ENCODE measurements at regions not wholly inside any gene's neighbourhood (a gene's known extent, or its start where the extent isn't known, plus 50 kb on each side); places are given as distances from the start of the nearest gene placed in this dataset.

GRCh38 chr10:132481690-132482089, 55.9 kb upstream of the INPP5A start:
- Histone ChIP-seq H3K27me3 (no peaks in the 10 kb centered on the region), H3K4me3 (no peak overlapping the region), H3K4me1 (peaks cover 19% of the 10 kb centered on the region), H3K9me3 (no peaks in the 10 kb centered on the region), H3K36me3 (no peaks in the 10 kb centered on the region), H3K27ac (peak overlapping the region; percentile 82)
- TF ChIP-seq POLR2A (IDR thresholded peaks at IDR 0.05) (no peak), CTCF (IDR thresholded peaks at IDR 0.05) (no peak), POLR2AphosphoS5 (IDR thresholded peaks at IDR 0.05; ENCODE audit: insufficient read depth in 1 of 2, low read depth in 1 of 2) (no peak)
- DNase-seq (ENCODE audit: extremely low spot score in 2 of 2) = no peak
- intact Hi-C loops (cut with DNase I) = no loop called here

GRCh38 chr10:132482090-132482800, 55.3 kb upstream of the INPP5A start:
- no peaks in the 10 kb centered on the region for H3K36me3 ChIP-seq
- intact Hi-C loops (cut with DNase I) = no loop called here
- H3K27ac ChIP-seq = peak overlapping the region; percentile 82
- peaks cover 19% of the 10 kb centered on the region for H3K4me1 ChIP-seq
- no peak for DNase-seq (ENCODE audit: extremely low spot score in 2 of 2)
- H3K4me3 ChIP-seq = no peak overlapping the region
- TF ChIP-seq POLR2A (IDR thresholded peaks at IDR 0.05) = no peak
- TF ChIP-seq CTCF (IDR thresholded peaks at IDR 0.05) = no peak
- TF ChIP-seq POLR2AphosphoS5 (IDR thresholded peaks at IDR 0.05; ENCODE audit: insufficient read depth in 1 of 2, low read depth in 1 of 2) = peak; percentile 64 to 92
- no peaks in the 10 kb centered on the region for H3K9me3 ChIP-seq
- H3K27me3 ChIP-seq = no peaks in the 10 kb centered on the region

GRCh38 chr10:132483394-132483793, 54.2 kb upstream of the INPP5A start:
- Histone ChIP-seq H3K9me3 (no peaks in the 10 kb centered on the region), H3K36me3 (no peaks in the 10 kb centered on the region), H3K27me3 (no peaks in the 10 kb centered on the region), H3K4me1 (peaks cover 19% of the 10 kb centered on the region), H3K27ac (peak overlapping the region; percentile 82), H3K4me3 (no peak overlapping the region)
- TF ChIP-seq CTCF (IDR thresholded peaks at IDR 0.05) (no peak), POLR2AphosphoS5 (IDR thresholded peaks at IDR 0.05; ENCODE audit: insufficient read depth in 1 of 2, low read depth in 1 of 2) (no peak), POLR2A (IDR thresholded peaks at IDR 0.05) (no peak)
- intact Hi-C loops (cut with DNase I) = no loop called here
- DNase-seq (ENCODE audit: extremely low spot score in 2 of 2) = no peak

- DNase-seq (ENCODE audit: extremely low spot score in 2 of 2) = no peak
- Histone ChIP-seq H3K27ac (no peak overlapping the region), H3K4me1 (peaks cover 28% of the 10 kb centered on the region), H3K36me3 (no peaks in the 10 kb centered on the region), H3K27me3 (no peaks in the 10 kb centered on the region), H3K4me3 (no peak overlapping the region), H3K9me3 (no peaks in the 10 kb centered on the region)
- intact Hi-C loops (cut with DNase I) = no loop called here
- no peak for TF ChIP-seq POLR2A (IDR thresholded peaks at IDR 0.05)
- no peak for TF ChIP-seq CTCF (IDR thresholded peaks at IDR 0.05)
- no peak for TF ChIP-seq POLR2AphosphoS5 (IDR thresholded peaks at IDR 0.05; ENCODE audit: insufficient read depth in 1 of 2, low read depth in 1 of 2)
Observed at GRCh38 chr10:132484922-132485321, 52.7 kb upstream of the INPP5A start.

- Histone ChIP-seq H3K36me3 (no peaks in the 10 kb centered on the region), H3K27me3 (no peaks in the 10 kb centered on the region), H3K27ac (no peak overlapping the region), H3K4me3 (no peak overlapping the region), H3K9me3 (no peaks in the 10 kb centered on the region), H3K4me1 (peaks cover 28% of the 10 kb centered on the region)
- no peak for DNase-seq (ENCODE audit: extremely low spot score in 2 of 2)
- TF ChIP-seq CTCF (IDR thresholded peaks at IDR 0.05) (no peak), POLR2AphosphoS5 (IDR thresholded peaks at IDR 0.05; ENCODE audit: insufficient read depth in 1 of 2, low read depth in 1 of 2) (no peak), POLR2A (IDR thresholded peaks at IDR 0.05) (no peak)
- intact Hi-C loops (cut with DNase I) = no loop called here
Observed at GRCh38 chr10:132485391-132485790, 52.2 kb upstream of the INPP5A start.

Measured in vagina (tissue), 2 donors.